ENCODE measurements at regions not wholly inside any gene's neighbourhood (a gene's known extent, or its start where the extent isn't known, plus 50 kb on each side); places are given as distances from the start of the nearest gene placed in this dataset.

- intact Hi-C loops (cut with DNase I; ENCODE audit: low total_unique reads): no loop called here
- H3K4me3 ChIP-seq: no peak overlapping the region
- H3K27me3 ChIP-seq: no peaks in the 10 kb centered on the region
- no peaks in the 10 kb centered on the region for H3K4me1 ChIP-seq
- no peak for TF ChIP-seq POLR2A (IDR thresholded peaks at IDR 0.05)
- TF ChIP-seq CTCF (IDR thresholded peaks at IDR 0.05): no peak
- no peaks in the 10 kb centered on the region for H3K36me3 ChIP-seq
- H3K9me3 ChIP-seq: no peaks in the 10 kb centered on the region
- DNase-seq: no peak
- H3K27ac ChIP-seq: no peak overlapping the region
Observed at GRCh38 chr18:29012364-29012763, 835.4 kb upstream of the CDH2 start.

GRCh38 chr18:29009250-29009803 is 832.4 kb upstream of the CDH2 start:
- intact Hi-C loops (cut with DNase I; ENCODE audit: low total_unique reads): no loop called here
- H3K36me3 ChIP-seq: no peaks in the 10 kb centered on the region

DNA sequence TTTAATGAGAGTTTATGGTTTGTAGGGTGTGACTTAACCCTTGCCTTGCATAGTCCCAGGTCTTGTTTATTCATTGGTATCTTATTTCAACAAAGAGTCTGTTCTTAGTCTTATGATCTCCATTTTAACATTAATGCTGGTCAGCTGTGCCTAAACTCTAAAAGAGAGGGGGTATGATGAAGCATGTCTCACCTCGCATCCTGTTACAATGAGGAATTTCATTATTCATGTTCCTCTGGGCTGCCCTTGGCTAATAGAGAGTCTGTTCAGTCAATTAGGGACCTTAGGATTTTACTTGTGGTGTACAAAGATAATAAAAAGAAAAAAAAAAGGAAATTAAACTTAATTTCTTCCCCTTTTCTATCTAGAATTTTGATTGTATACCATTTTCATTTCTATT is 831.9 kb upstream of the CDH2 start:
- TF ChIP-seq CTCF (IDR thresholded peaks at IDR 0.05) (no peak), POLR2A (IDR thresholded peaks at IDR 0.05) (no peak)
- intact Hi-C loops (cut with DNase I; ENCODE audit: low total_unique reads): no loop called here

More at GRCh38 chr18:29009250-29009803, 832.4 kb upstream of the CDH2 start:
- no peak for TF ChIP-seq CTCF (IDR thresholded peaks at IDR 0.05)
- TF ChIP-seq POLR2A (IDR thresholded peaks at IDR 0.05): no peak
- no peak overlapping the region for H3K4me3 ChIP-seq
- no peaks in the 10 kb centered on the region for H3K9me3 ChIP-seq
- H3K27me3 ChIP-seq: no peaks in the 10 kb centered on the region
- H3K4me1 ChIP-seq: no peaks in the 10 kb centered on the region
- DNase-seq: no peak
- H3K27ac ChIP-seq: no peak overlapping the region

GRCh38 chr18:29007986-29008654 is 831.2 kb upstream of the CDH2 start:
- DNase-seq: no peak
- no peaks in the 10 kb centered on the region for H3K36me3 ChIP-seq
- H3K27me3 ChIP-seq: no peaks in the 10 kb centered on the region
- no peak overlapping the region for H3K4me3 ChIP-seq
- intact Hi-C loops (cut with DNase I; ENCODE audit: low total_unique reads): no loop called here
- TF ChIP-seq POLR2A (IDR thresholded peaks at IDR 0.05) (no peak), CTCF (IDR thresholded peaks at IDR 0.05) (no peak)
- no peaks in the 10 kb centered on the region for H3K9me3 ChIP-seq
- peaks cover 0 to 5% of the 10 kb centered on the region in 2 donors for H3K4me1 ChIP-seq
- H3K27ac ChIP-seq: no peak overlapping the region

More for the DNA sequence above, 831.9 kb upstream of the CDH2 start:
- Histone ChIP-seq H3K4me3 (no peak overlapping the region), H3K27me3 (no peaks in the 10 kb centered on the region), H3K9me3 (no peaks in the 10 kb centered on the region), H3K4me1 (no peaks in the 10 kb centered on the region), H3K36me3 (no peaks in the 10 kb centered on the region), H3K27ac (no peak overlapping the region)
- no peak for DNase-seq

DNA sequence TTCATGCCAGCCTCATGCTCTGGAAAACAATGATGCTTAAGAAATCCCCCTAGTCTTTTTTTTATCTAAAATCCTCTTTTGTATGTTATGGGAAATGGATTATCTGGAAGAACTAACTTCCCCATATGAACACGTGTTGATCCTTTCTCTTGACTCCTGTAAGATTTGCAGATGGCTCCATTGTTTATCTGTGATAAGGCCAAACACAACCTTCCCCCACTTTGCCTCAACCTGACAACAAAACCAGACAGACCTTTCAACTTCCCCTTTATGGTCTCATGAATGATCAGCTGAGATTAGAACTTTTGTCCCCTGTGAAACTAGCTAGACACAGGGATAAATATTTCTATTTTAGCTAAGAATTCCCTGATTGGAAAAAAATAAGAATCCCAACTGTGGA is 828.0 kb upstream of the CDH2 start:
- H3K36me3 ChIP-seq: no peaks in the 10 kb centered on the region
- no peak overlapping the region for H3K4me3 ChIP-seq
- no peak overlapping the region for H3K27ac ChIP-seq
- intact Hi-C loops (cut with DNase I; ENCODE audit: low total_unique reads): no loop called here
- H3K4me1 ChIP-seq: peaks cover 0 to 6% of the 10 kb centered on the region in 2 donors
- H3K9me3 ChIP-seq: no peaks in the 10 kb centered on the region
- no peak for DNase-seq
- TF ChIP-seq POLR2A (IDR thresholded peaks at IDR 0.05): no peak
- no peak for TF ChIP-seq CTCF (IDR thresholded peaks at IDR 0.05)
- no peaks in the 10 kb centered on the region for H3K27me3 ChIP-seq

Measured in uterus (tissue), 3 donors.